Sigmoid colon (tissue), 4 donors: ENCODE measurements at regions not wholly inside any gene's neighbourhood (a gene's known extent, or its start where the extent isn't known, plus 50 kb on each side); places are given as distances from the start of the nearest gene placed in this dataset.

Experiments used
- CTCF ChIP-seq, 4 experiments: fragments of 450-650 bp in 3 of 4; fragments of 200-600 bp in 1 of 4; IDR thresholded peaks; one replicate each; pipeline ENCODE4 v1.5.1; 2016 to 2019; ENCODE audit warnings: antibody characterized with exemption in 4 of 4, mild to moderate bottlenecking in 3 of 4, moderate library complexity in 2 of 4
- EP300 ChIP-seq, 4 donors: sonication (generic); formaldehyde crosslinking; IDR thresholded peaks; one replicate each; pipeline ENCODE4 v1.6.1; 2017; ENCODE audit warnings: antibody characterized with exemption in 4 of 4
- POLR2A ChIP-seq, 2 donors: fragments of 450-650 bp; IDR thresholded peaks; one replicate each; pipeline ENCODE4 v1.6.1; 2016; ENCODE audit warnings: antibody characterized with exemption in 2 of 2, mild to moderate bottlenecking in 2 of 2, moderate library complexity in 2 of 2
- POLR2AphosphoS5 ChIP-seq, 4 donors: sonication (generic); formaldehyde crosslinking; IDR thresholded peaks; one replicate each; pipeline ENCODE4 v1.6.1; 2017; ENCODE audit warnings: antibody characterized with exemption in 4 of 4

GRCh38 chr15:91521996-91522395, 331.5 kb upstream of the SLCO3A1 start:
- TF ChIP-seq POLR2A (IDR thresholded peaks at IDR 0.05) (no peak), EP300 (IDR thresholded peaks at IDR 0.05) (no peak), CTCF (IDR thresholded peaks at IDR 0.05) (no peak), POLR2AphosphoS5 (IDR thresholded peaks at IDR 0.05) (no peak)
